SK-N-SH treated with all-trans-retinoic acid at 6 μM for 48 hours (cell line): ENCODE measurements at regions not wholly inside any gene's neighbourhood (a gene's known extent, or its start where the extent isn't known, plus 50 kb on each side); places are given as distances from the start of the nearest gene placed in this dataset.

ENCODE experiments used
- ATAC-seq: fragments of 200-7000 bp; cut with Tn5 transposase; 3 replicates; pipeline ENCODE4 v1.9.1; 2020; ENCODE audit warnings: mild to moderate bottlenecking, moderate library complexity
- ARNTL ChIP-seq: fragments of 450-650 bp; formaldehyde crosslinking; IDR thresholded peaks from 2 replicates; pipeline ENCODE4 v1.5.0; 2020; ENCODE audit warnings: low read depth, mild to moderate bottlenecking, moderate library complexity, borderline replicate concordance
- BACH2 ChIP-seq: fragments of 250-450 bp; sonication (Bioruptor Pico); IDR thresholded peaks from 2 replicates; pipeline ENCODE4 v1.9.0; 2021; ENCODE audit warnings: mild to moderate bottlenecking, borderline replicate concordance
- CSDC2 ChIP-seq: fragments of 250-450 bp; sonication (Bioruptor Pico); IDR thresholded peaks from 2 replicates; pipeline ENCODE4 v1.5.0; 2020; ENCODE audit warnings: mild to moderate bottlenecking, moderate library complexity
- ESRRG ChIP-seq: fragments of 250-450 bp; sonication (Bioruptor Pico); IDR thresholded peaks from 2 replicates; pipeline ENCODE4 v1.6.1; 2021; ENCODE audit warnings: mild to moderate bottlenecking
- GLIS3 ChIP-seq: fragments of 250-450 bp; sonication (Bioruptor Pico); IDR thresholded peaks from 2 replicates; pipeline ENCODE4 v1.5.0; 2020; ENCODE audit warnings: mild to moderate bottlenecking, moderate library complexity
- ISL1 ChIP-seq: fragments of 250-450 bp; sonication (Bioruptor Pico); IDR thresholded peaks from 2 replicates; pipeline ENCODE4 v2.1.2; 2022; ENCODE audit warnings: mild to moderate bottlenecking, moderate library complexity
- OSR1 ChIP-seq: fragments of 250-450 bp; sonication (Bioruptor Pico); IDR thresholded peaks from 2 replicates; pipeline ENCODE4 v1.8.0; 2022; ENCODE audit warnings: moderate library complexity, mild to moderate bottlenecking, inconsistent platforms
- PPARA ChIP-seq: fragments of 250-450 bp; sonication (Bioruptor Pico); IDR thresholded peaks from 2 replicates; pipeline ENCODE4 v1.5.0; 2020; ENCODE audit warnings: mild to moderate bottlenecking, borderline replicate concordance
- RARB ChIP-seq: fragments of 250-450 bp; sonication (Bioruptor Pico); IDR thresholded peaks from 2 replicates; pipeline ENCODE4 v1.8.0; 2021; ENCODE audit warnings: mild to moderate bottlenecking, moderate library complexity
- SNAI2 ChIP-seq: fragments of 250-450 bp; sonication (Bioruptor Pico); IDR thresholded peaks from 2 replicates; pipeline ENCODE4 v1.5.0; 2020; ENCODE audit warnings: mild to moderate bottlenecking, moderate library complexity
- TCF4 ChIP-seq: fragments of 250-450 bp; sonication (Bioruptor Pico); IDR thresholded peaks from 2 replicates; pipeline ENCODE4 v1.8.0; 2021; ENCODE audit warnings: mild to moderate bottlenecking, moderate library complexity, borderline replicate concordance
- TOX ChIP-seq: fragments of 250-450 bp; sonication (Bioruptor Pico); IDR thresholded peaks from 2 replicates; pipeline ENCODE4 v1.8.0; 2021; ENCODE audit warnings: mild to moderate bottlenecking, moderate library complexity, borderline replicate concordance
- ZC3H10 ChIP-seq: fragments of 250-450 bp; sonication (Bioruptor Pico); IDR thresholded peaks from 2 replicates; pipeline ENCODE4 v1.5.1; 2021; ENCODE audit warnings: mild to moderate bottlenecking, moderate library complexity
- ZFP3 ChIP-seq: fragments of 250-450 bp; sonication (Bioruptor Pico); IDR thresholded peaks from 2 replicates; pipeline ENCODE4 v1.5.0; 2020; ENCODE audit warnings: mild to moderate bottlenecking, moderate library complexity
- ZFP30 ChIP-seq: fragments of 450-650 bp; formaldehyde crosslinking; IDR thresholded peaks from 2 replicates; pipeline ENCODE4 v1.5.0; 2022; ENCODE audit warnings: mild to moderate bottlenecking, moderate library complexity
- ZNF70 ChIP-seq: fragments of 450-650 bp; formaldehyde crosslinking; IDR thresholded peaks from 2 replicates; pipeline ENCODE4 v1.5.0; 2020; ENCODE audit warnings: mild to moderate bottlenecking, moderate library complexity
- ZNF8 ChIP-seq: fragments of 450-650 bp; formaldehyde crosslinking; IDR thresholded peaks from 2 replicates; pipeline ENCODE4 v1.5.0; 2020; ENCODE audit warnings: mild to moderate bottlenecking, moderate library complexity
- TF ChIP-seq, protein P1 (sequence below): fragments of 250-450 bp; sonication (Bioruptor Pico); IDR thresholded peaks from 2 replicates; pipeline ENCODE4 v1.5.1; 2020; ENCODE audit warnings: low read depth, mild to moderate bottlenecking, moderate library complexity
- TF ChIP-seq, protein P2 (sequence below): fragments of 250-450 bp; sonication (Bioruptor Pico); IDR thresholded peaks from 2 replicates; pipeline ENCODE4 v1.8.0; 2021; ENCODE audit warnings: low read depth, mild to moderate bottlenecking, moderate library complexity, borderline replicate concordance
- TF ChIP-seq, protein P3 (sequence below): fragments of 250-450 bp; sonication (Bioruptor Pico); IDR thresholded peaks from 2 replicates; pipeline ENCODE4 v1.5.0; 2020; ENCODE audit warnings: mild to moderate bottlenecking, moderate library complexity

DNA sequence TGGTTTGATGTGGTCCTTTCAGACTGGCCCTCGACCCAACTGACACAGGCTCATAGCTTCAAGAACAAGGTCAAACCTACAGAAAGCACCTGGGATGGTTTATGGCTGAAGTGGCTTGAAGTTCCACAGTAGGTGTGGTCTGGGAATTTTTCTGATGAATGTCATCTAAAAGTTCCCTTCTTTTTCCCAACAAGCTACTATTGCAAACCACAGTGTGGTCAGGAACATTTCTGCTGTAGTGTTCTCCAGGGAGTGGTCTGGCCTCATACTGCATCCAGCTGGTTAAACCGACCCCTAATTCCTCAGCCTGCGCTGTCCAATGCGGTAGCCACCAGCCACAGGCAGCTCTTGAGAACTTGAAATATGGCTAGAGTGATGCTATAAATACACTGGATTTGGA is 92.7 kb downstream of the FAM124B start:
- TF ChIP-seq ISL1 (CRISPR knock-in tag) (no peak), TOX (no peak)
- TF ChIP-seq, protein P1, sequence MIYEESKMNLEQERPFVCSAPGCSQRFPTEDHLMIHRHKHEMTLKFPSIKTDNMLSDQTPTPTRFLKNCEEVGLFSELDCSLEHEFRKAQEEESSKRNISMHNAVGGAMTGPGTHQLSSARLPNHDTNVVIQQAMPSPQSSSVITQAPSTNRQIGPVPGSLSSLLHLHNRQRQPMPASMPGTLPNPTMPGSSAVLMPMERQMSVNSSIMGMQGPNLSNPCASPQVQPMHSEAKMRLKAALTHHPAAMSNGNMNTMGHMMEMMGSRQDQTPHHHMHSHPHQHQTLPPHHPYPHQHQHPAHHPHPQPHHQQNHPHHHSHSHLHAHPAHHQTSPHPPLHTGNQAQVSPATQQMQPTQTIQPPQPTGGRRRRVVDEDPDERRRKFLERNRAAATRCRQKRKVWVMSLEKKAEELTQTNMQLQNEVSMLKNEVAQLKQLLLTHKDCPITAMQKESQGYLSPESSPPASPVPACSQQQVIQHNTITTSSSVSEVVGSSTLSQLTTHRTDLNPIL, result no peak
- no peak for ATAC-seq

DNA sequence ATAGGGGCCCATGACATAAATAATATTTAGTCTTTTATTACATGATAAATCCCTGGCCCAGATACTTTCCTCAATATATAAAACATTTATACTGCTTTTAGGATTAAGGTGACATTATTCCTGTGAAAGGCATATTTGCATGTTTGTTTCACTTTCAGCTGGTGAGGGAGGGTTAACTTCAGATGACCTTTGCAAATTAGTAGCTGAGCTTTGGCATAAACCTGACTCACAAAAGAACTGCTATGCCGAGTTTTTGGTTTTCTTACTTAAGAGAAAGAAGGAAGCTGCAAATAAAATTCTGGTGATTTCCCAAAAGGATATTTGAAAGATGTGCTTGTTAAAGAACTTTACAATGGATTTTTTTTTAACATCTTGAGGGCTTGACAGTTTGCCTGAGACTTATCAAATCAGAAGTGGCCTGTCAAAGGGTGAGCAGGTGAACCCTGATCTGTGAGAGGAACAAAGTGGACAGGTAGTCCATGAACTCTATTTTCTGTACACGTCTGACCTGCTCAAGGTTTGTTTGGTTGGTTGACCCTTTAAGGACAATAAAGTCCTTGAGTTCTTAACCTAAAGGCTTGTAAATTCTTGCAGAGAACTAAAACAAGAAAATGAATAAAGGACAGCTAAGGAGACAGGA is 93.5 kb downstream of the FAM124B start:
- no peak for ATAC-seq
- TF ChIP-seq OSR1 (CRISPR knock-in tag), result no peak
- no peak for TF ChIP-seq ZNF8 (CRISPR knock-in tag)
- TF ChIP-seq, protein P2, sequence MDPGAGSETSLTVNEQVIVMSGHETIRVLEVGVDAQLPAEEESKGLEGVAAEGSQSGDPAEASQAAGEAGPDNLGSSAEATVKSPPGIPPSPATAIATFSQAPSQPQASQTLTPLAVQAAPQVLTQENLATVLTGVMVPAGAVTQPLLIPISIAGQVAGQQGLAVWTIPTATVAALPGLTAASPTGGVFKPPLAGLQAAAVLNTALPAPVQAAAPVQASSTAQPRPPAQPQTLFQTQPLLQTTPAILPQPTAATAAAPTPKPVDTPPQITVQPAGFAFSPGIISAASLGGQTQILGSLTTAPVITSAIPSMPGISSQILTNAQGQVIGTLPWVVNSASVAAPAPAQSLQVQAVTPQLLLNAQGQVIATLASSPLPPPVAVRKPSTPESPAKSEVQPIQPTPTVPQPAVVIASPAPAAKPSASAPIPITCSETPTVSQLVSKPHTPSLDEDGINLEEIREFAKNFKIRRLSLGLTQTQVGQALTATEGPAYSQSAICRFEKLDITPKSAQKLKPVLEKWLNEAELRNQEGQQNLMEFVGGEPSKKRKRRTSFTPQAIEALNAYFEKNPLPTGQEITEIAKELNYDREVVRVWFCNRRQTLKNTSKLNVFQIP (CRISPR knock-in tag), result no peak
- TF ChIP-seq, protein P1, result no peak
- no peak for TF ChIP-seq BACH2
- TF ChIP-seq RARB (CRISPR knock-in tag), result no peak
- no peak for TF ChIP-seq ESRRG (CRISPR knock-in tag)
- no peak for TF ChIP-seq PPARA (CRISPR knock-in tag)
- TF ChIP-seq TOX, result no peak
- TF ChIP-seq ARNTL, result no peak
- no peak for TF ChIP-seq ZFP30 (CRISPR knock-in tag)
- no peak for TF ChIP-seq ZFP3
- TF ChIP-seq CSDC2 (CRISPR knock-in tag), result no peak
- no peak for TF ChIP-seq SNAI2 (CRISPR knock-in tag)

DNA sequence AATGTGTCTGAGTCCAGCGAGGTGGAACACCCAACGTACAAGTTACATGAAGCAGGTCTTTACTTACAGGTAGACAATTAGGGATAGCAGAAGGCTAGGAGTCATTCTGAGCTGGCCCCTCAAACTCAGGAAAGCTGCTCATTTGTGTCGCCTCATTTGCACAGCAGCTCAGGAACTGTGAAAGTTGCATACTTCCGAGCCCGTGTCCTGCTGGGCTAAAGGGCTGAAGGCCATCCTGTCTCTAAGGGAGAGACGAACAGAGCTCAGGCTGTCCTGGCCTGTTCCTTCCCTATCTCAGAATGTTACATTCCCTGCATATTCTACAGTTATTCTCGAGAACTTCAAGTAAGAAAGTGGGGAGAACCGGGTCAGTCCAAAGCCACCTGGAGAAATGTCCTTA is 99.0 kb downstream of the FAM124B start:
- no peak for ATAC-seq
- no peak for TF ChIP-seq PPARA (CRISPR knock-in tag)
- TF ChIP-seq, protein P1, result no peak
- no peak for TF ChIP-seq ESRRG (CRISPR knock-in tag)
- TF ChIP-seq, protein P2 (CRISPR knock-in tag), result no peak
- TF ChIP-seq, protein P3, sequence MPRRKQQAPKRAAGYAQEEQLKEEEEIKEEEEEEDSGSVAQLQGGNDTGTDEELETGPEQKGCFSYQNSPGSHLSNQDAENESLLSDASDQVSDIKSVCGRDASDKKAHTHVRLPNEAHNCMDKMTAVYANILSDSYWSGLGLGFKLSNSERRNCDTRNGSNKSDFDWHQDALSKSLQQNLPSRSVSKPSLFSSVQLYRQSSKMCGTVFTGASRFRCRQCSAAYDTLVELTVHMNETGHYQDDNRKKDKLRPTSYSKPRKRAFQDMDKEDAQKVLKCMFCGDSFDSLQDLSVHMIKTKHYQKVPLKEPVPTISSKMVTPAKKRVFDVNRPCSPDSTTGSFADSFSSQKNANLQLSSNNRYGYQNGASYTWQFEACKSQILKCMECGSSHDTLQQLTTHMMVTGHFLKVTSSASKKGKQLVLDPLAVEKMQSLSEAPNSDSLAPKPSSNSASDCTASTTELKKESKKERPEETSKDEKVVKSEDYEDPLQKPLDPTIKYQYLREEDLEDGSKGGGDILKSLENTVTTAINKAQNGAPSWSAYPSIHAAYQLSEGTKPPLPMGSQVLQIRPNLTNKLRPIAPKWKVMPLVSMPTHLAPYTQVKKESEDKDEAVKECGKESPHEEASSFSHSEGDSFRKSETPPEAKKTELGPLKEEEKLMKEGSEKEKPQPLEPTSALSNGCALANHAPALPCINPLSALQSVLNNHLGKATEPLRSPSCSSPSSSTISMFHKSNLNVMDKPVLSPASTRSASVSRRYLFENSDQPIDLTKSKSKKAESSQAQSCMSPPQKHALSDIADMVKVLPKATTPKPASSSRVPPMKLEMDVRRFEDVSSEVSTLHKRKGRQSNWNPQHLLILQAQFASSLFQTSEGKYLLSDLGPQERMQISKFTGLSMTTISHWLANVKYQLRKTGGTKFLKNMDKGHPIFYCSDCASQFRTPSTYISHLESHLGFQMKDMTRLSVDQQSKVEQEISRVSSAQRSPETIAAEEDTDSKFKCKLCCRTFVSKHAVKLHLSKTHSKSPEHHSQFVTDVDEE, result no peak
- TF ChIP-seq ZNF70 (CRISPR knock-in tag), result no peak
- TF ChIP-seq ZFP3, result no peak
- no peak for TF ChIP-seq TOX
- TF ChIP-seq TCF4 (CRISPR knock-in tag), result no peak
- no peak for TF ChIP-seq BACH2

DNA sequence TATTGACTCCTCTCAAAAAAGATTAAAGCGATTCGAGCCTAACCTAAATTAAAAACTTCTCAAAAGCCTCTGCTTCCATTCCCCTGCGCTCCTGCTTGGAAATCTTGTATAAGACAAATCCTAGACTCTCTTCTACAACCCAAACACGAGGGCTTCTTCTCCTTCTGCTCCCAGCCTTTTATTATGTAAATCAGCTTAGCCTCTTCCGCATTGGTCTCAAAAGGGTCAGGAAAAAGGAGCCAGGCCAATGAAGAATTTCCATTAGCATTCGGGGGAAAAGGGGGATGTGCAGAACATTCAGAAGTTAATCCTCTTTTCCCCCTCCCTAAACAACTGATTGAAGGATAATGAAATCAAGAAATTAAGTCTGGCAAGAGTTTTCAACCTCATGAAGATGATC is 107.9 kb downstream of the FAM124B start:
- ATAC-seq, result no peak
- TF ChIP-seq GLIS3 (no peak), OSR1 (CRISPR knock-in tag) (no peak), PPARA (CRISPR knock-in tag) (no peak), ZNF8 (CRISPR knock-in tag) (no peak), ZFP3 (no peak), SNAI2 (CRISPR knock-in tag) (no peak), ARNTL (no peak), BACH2 (no peak), ZC3H10 (no peak), ISL1 (CRISPR knock-in tag) (no peak), CSDC2 (CRISPR knock-in tag) (no peak), ESRRG (CRISPR knock-in tag) (no peak), ZNF70 (CRISPR knock-in tag) (no peak)
- TF ChIP-seq, protein P3, result no peak
- TF ChIP-seq, protein P1, result no peak
